HG02970 (cell line): ENCODE measurements at regions not wholly inside any gene's neighbourhood (a gene's known extent, or its start where the extent isn't known, plus 50 kb on each side); places are given as distances from the start of the nearest gene placed in this dataset.
"Not testable (repeated sequence)": the region's sequence is repeated elsewhere in the genome, so short reads cannot be mapped to it uniquely, and the experiment has no call there.

Source experiments
- ATAC-seq: cut with Tn5 transposase; IDR thresholded peaks from one replicate; pipeline ENCODE4 v1.9.1; 2021; ENCODE audit warnings: mild to moderate bottlenecking, moderate library complexity, moderate number of reproducible peaks; ENCODE audit not compliant: unreplicated experiment, low FRiP score

DNA sequence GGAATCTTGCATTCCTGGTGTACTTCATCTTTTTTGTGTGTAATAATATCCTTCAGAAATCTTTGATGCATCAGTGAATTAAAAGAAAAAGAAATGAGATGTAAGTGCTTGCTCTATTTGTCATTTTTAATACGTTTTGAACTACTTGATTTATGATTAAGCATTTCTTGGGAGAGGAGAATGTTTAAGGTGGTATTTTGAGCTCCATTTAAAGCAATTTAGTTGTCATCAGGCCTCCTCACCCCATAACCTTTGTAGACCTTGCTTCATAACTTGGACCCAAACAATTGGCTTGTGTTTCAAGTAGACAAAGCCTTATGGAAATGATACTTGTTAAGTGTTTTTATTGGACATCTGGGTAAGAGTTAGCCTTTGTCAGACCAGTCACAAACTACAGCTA lies 87.1 kb upstream of the VEPH1 start:
- no peak for ATAC-seq

DNA sequence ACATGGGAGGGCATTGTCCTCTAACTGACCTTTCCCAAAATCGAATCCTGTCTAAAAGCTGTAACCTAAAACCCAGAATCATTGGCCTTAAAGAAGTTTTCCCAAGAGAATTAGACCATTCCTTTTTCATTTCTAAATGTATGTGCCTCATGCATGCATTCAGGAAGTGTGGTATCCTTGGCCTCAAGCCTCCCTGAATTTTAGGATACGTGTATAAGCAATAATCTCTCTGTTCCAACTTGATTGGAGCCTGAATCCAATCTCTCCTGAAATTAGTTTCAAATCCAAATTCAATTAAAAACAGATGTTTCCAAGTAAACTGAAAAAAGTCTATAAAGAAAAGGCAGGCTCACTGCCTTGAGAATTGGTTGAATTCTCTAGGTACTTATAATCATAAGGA lies 86.0 kb upstream of the VEPH1 start:
- no peak for ATAC-seq

DNA sequence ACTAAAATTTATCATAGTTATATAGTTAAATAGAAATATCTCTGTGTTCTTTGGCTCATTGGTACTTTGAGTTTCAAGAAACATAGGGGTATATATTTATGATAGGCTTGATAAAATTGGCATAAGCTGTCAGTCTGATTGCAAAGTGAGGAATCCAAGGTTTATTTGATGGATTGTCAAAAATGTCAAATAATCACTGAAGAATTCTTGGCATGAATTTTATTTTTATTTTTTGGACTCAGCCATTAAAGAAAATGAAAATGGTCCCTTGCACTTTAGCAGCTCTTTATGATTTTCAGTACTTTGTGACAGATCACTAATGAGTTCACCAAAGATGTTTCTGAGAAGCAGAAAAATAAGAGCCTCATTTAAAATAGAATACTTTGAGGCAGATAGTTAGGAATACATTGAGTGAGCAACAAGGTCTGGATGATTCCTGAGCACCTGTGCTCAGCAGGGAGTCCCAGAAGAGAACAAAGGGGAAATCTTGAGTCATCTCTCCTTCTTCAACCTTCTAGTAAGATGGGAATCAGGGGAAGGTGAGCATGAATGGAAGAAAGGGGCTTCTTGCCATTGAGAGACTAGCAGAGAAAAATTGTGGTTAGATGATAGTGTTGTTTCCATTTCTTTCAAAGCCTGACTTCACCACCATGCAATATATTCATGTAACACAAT lies 85.3 kb upstream of the VEPH1 start:
- ATAC-seq, result no peak

DNA sequence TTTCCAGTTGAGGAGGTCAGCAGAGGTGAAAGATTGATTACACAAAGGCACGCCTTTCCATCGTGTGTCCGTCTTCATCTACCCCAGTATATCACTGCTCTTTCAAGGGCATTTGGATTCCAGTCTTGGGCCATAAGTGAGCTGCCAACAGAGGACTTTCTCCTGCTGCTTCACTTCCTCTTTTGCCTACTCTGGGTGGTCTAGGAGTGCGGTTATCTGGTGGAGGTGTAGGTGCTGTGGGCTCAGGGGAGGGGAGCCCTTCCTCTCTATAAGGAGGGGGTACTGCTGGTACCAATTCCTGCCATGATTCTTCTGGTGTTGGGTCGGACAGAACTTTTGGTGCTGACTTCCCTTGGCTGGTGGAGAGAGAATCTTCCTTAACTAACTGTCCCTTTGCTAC lies 83.1 kb upstream of the VEPH1 start:
- ATAC-seq, result no peak

DNA sequence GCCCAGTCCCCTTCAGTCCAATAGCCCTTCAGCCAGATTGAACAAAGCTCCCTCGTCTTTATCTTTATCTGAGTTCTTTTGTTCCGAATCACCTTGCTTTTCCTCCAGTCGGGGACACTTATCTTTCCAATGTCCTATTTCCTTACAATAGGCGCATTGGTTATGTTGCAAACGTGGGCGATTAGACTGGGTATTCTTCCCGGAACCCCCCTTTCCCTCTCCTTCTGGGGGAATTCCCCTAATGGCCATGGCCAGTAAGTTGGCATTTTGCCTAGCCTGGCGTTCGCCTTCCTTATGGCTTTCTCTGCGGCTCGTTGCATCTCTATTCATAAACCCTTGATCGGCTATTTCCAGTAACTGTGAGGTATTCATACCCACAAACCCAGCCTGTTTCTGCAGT lies 82.2 kb upstream of the VEPH1 start:
- ATAC-seq, result no peak

DNA sequence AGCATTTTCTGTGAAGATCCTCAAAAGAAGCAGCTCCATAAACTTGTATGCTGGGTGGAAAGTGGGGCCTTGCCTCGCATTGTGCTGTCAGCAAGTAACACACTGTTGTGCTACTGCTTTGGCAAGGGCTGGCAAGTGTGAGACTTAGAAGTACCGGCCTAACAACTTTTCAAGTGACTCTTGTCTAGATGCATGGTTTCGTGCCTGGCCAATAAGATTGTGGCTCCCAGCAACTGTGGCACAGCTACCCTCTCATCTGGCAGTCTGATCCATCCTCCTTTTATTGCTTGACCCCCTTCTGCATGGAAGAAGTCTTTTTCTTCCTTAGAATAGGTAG lies 79.4 kb upstream of the VEPH1 start:
- no peak for ATAC-seq

DNA sequence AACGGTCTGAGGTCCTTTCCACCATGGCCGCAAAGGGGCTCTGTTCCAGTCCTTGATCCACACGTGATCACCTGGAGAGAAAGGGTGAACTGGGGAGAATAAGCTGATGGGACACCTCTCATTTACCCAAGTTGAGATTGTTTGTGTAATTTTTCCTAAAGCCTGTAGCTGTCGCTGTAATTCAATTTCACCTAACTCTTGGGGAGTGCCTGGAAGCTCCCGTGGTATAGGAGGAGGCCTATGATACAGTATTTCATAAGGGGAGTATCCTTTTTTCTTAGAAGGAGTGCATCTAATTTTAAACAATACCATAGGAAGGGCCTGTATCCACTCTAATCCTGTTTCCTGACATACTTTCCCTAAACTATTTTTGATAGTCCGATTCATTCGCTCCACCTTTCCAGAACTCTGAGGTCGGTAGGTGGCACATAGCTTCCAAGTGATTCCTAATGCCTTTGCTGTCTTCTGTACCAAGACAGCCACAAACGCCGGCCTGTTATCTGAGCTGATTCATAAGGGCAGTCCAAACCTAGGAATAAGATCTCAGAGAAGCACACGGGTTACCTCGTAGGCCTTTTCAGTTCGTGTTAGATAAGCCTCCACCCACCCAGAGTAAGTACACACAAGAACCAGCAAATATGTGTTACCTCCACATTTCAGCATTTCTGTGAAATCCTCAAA lies 78.9 kb upstream of the VEPH1 start:
- ATAC-seq, result not testable (repeated sequence)

DNA sequence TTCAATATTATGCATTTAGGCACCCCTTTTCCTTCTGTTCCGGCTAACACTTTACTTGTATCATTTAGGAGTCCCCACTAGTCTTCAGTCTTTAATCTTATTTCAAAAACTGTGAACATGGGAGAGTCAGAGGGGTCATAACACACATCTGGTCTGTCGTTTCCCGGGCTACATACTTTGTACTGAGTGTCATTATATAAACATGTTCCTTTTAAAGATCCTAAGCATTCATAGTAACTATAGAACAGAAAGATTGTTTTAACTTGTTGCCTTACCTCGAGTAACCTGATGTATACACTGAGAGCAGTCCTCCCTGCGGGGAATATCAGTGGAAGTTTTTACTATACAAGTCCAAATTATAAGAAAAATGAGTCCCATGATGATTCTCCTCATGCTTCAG lies 78.2 kb upstream of the VEPH1 start:
- ATAC-seq, result no peak

DNA sequence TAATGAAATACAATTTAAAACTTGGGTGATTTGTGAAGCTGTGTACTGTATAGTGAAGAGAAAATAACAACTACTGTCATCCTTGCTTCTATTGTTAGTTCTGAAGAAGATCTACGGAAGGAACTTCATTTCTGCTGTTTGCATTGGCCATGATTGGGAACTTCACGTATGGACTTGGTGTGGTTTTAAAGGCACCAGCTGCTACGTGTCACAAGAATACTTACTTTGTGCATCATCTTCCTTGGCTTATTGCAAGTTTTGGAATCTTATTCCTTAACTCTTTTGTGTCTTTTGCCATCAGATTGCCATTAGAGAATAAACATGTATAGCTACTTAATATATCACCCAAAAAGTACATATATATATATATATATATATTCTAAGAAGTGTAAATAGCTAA lies 75.0 kb upstream of the VEPH1 start:
- ATAC-seq, result no peak

DNA sequence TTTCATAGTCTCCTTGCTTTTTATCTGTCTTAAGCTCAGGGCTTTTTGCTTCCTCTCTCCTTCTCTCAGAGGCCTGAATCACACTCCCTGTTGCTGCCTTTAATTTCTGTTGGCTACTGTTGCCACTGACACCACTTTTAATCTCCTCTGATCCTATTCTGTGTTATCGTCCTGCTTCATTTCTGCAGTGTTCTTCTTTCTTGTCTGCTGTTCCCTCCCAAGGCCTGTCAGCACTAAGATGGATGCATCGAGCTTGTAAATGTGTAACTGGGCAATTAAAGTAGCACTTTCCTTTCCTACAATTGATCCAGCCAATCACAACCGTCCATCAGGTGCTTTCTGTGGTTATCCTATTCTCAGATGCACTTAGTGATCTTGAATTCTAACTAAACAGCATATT lies 71.3 kb upstream of the VEPH1 start:
- ATAC-seq, result no peak

DNA sequence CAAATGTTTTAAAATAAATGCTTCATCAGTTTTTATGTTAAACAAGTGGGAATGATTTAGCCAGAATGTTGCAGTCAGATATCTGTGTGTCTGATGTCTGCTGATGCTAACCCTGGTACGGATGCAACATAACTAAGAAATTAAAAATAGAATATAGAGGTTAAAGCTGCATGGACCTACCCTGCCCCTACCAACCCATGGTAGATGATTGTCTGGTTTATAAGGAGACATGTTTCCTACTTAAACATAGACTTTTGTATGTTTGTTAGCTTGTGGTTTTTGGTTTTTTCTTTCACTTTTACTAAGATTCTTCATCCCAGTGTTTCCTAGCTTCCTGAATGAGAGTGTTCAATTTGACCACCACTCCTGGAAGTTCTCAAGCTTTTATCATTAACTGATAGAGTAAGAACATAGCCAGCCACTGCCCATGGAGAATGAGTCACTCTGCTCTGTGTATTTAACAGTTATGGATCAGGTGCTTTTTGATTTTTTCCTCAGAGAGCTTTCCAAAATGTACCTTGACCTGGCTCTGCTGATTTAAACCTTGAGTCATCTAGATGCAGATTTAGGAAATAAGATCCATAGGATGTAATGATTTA lies 70.7 kb upstream of the VEPH1 start:
- ATAC-seq, result no peak

DNA sequence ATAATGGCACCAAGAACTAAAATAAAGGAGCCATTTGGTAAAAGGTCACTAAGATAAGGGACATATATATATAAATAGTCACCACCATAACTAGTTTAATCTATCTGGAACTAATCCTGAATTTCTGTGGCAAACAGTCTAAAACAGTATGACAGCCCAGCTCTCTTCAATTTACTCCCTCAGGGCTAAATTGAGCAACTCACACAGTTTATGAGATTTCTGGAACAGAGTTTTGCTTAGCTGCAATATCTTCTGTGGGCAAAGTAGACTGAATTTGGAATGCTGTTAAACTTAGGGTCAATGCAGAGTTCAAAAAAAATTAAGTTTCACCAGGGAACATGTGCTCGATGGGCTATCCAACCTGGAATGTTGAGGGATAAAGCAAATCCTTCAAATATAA lies 70.1 kb upstream of the VEPH1 start:
- ATAC-seq, result no peak

DNA sequence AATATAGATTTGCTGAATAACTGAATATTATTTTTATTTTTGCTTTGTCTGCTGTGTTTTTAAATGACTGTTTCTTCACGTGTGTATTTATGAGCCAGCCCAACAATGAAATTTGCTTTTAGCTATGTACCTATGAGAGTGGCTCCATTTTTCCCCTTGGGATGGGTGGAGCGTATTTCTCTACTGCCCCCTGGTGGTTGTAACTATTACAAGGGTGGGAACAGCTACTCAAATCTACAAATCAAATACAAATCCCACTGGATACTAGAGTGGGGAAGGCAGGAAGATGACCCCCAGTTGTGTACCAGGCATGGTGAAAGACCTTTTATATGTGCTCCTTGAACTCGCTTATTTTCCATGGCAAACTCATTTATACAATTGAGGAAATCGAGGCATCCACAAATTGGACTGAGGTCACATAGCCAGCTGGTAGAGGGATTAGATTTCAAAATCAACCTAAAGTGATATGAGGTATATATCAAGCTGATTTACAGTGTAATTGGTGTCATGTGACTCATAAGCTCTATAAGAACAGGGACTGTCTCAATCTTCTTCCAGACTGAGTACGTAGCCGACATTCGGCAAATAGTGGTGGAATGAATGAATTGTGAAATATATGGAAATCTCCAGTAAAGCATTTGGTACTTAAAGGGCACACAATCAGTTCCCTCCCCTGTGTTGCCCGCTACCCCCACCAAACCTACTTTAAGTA lies 69.5 kb upstream of the VEPH1 start:
- peak; percentile 47 for ATAC-seq

DNA sequence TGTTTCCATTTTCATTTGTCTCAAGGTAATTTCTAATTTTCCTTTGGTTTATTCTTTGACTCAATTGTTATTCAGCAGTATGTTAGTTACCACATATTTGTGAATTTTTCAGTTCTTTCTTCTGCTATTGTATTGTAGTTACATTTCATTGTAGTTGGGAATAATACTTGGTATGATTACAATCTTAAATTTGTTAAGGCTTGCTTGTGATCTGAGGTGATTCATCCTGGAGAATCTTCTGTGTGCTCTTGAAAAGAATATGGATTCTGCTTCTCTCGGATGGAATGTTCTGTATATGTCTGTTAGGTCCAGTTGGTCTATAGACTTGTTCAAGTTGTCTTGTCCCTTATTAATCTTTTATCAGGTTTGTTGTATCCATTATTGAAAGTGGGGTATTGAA lies 63.4 kb upstream of the VEPH1 start:
- no peak for ATAC-seq

DNA sequence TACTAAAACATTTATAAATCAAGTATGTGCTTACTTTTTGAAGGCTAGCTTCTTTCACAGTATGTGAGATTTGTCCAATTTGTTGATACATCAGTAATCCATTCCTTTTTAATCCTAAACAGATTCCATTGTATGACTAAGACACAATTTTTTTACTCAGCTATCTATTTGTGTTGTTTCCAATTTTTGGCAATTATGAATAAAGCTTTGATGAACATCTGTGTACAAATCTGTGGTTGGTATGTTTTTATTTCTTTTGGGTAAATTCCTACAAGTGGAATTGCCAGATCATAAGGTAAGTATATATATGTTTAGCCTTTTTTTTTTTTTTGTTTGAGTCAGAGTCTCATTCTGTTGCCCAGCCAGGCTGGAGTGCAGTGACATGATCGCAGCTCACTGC lies 56.2 kb upstream of the VEPH1 start:
- ATAC-seq, result no peak
